IMR-90 (cell line): ENCODE measurements at regions not wholly inside any gene's neighbourhood (a gene's known extent, or its start where the extent isn't known, plus 50 kb on each side); places are given as distances from the start of the nearest gene placed in this dataset.

Experiments used
- ATAC-seq: fragments of 200-7000 bp; cut with Tn5 transposase; 2 replicates; pipeline ENCODE4 v1.9.1; 2020; ENCODE audit warnings: low read depth, mild to moderate bottlenecking, moderate library complexity
- BruUV-seq: library from RNA; stranded (reverse); fragments of 400-500 nt; replicated peaks from 2 replicates; lab custom pipeline; 2021; lab: Mats Ljungman, UMichigan
- CTCF ChIA-PET: fragments of 300-600 bp; formaldehyde crosslinking; extraction: SDS; loops from one replicate; lab custom pipeline; 2021; ENCODE audit warnings: antibody characterized with exemption; lab: Yijun Ruan, JAX
- POLR2A ChIA-PET: fragments of 300-600 bp; sonication (Branson Sonifier 250); formaldehyde crosslinking; loops from one replicate; lab custom pipeline; 2022; ENCODE audit warnings: antibody characterized with exemption; ENCODE audit not compliant: unreplicated experiment; lab: Charles Lee
- DNase-seq: peaks from one replicate; pipeline ENCODE4 v3.0.0; 2013
- H2AFZ ChIP-seq: replicated peaks from 2 replicates; pipeline ENCODE3; 2013; ENCODE audit warnings: low read length, mild to moderate bottlenecking; ENCODE audit not compliant: poor library complexity
- H2AK5ac ChIP-seq: 2 replicates; pipeline ENCODE4 v1.6.1; 2013; ENCODE audit warnings: low read depth, low read length, inconsistent platforms
- H2AK9ac ChIP-seq: replicated peaks from 2 replicates; pipeline ENCODE3; 2013; ENCODE audit warnings: mild to moderate bottlenecking, low read depth, low read length, moderate library complexity; ENCODE audit not compliant: poor library complexity
- H2BK120ac ChIP-seq: 2 replicates; pipeline ENCODE4 v1.6.1; 2013; ENCODE audit warnings: low read depth, low read length, inconsistent platforms
- H2BK15ac ChIP-seq: 3 replicates; pipeline ENCODE4 v1.6.1; 2013; ENCODE audit warnings: low read depth, low read length, inconsistent platforms
- H2BK20ac ChIP-seq: 2 replicates; pipeline ENCODE4 v1.6.1; 2013; ENCODE audit warnings: low read depth, mild to moderate bottlenecking, inconsistent platforms, low read length, moderate library complexity
- H2BK5ac ChIP-seq: 2 replicates; pipeline ENCODE4 v1.6.1; 2013; ENCODE audit warnings: mild to moderate bottlenecking, low read depth, low read length, inconsistent platforms; ENCODE audit not compliant: poor library complexity, severe bottlenecking
- H3K14ac ChIP-seq: replicated peaks from 2 replicates; pipeline ENCODE4 v1.6.1; 2013; ENCODE audit warnings: low read depth, low read length, inconsistent platforms
- H3K18ac ChIP-seq: 2 replicates; pipeline ENCODE4 v1.6.1; 2013; ENCODE audit warnings: low read depth, low read length, control low read depth
- H3K23ac ChIP-seq: 2 replicates; pipeline ENCODE4 v1.6.1; 2013; ENCODE audit warnings: low read depth, low read length, inconsistent platforms
- H3K27ac ChIP-seq: 2 replicates; pipeline ENCODE4 v1.5.1; 2013; ENCODE audit warnings: mild to moderate bottlenecking, control low read depth, low read length; ENCODE audit not compliant: insufficient read depth
- H3K27me3 ChIP-seq: 2 replicates; pipeline ENCODE4 v1.6.1; 2013; ENCODE audit warnings: low read length; ENCODE audit not compliant: control insufficient read depth, insufficient read depth
- H3K36me3 ChIP-seq: 2 replicates; pipeline ENCODE4 v1.6.1; 2013; ENCODE audit warnings: low read length, mixed read lengths; ENCODE audit not compliant: control insufficient read depth, insufficient read depth
- H3K4ac ChIP-seq: 2 replicates; pipeline ENCODE4 v1.6.1; 2013; ENCODE audit warnings: low read depth, low read length, inconsistent platforms
- H3K4me1 ChIP-seq: 2 replicates; pipeline ENCODE4 v1.6.1; 2013; ENCODE audit warnings: low read length, mixed read lengths; ENCODE audit not compliant: control insufficient read depth, insufficient read depth
- H3K4me2 ChIP-seq: 2 replicates; pipeline ENCODE4 v1.6.1; 2013; ENCODE audit warnings: low read depth, mild to moderate bottlenecking, control low read depth, low read length, moderate library complexity
- H3K4me3 ChIP-seq: 2 replicates; pipeline ENCODE4 v1.5.1; 2013; ENCODE audit warnings: low read depth, mild to moderate bottlenecking, control low read depth, low read length, moderate library complexity; ENCODE audit not compliant: insufficient read depth
- H3K56ac ChIP-seq: 2 replicates; pipeline ENCODE4 v1.6.1; 2013; ENCODE audit warnings: low read length, inconsistent platforms; ENCODE audit not compliant: insufficient read depth; ENCODE audit errors: extremely low read depth
- H3K79me1 ChIP-seq, 2 experiments: 2 replicates each; pipeline ENCODE4 v1.6.1; 2013; ENCODE audit warnings: low read length in 2 of 2, inconsistent platforms in 1 of 2, low read depth in 1 of 2
- H3K9ac ChIP-seq: 2 replicates; pipeline ENCODE4 v1.6.1; 2013; ENCODE audit warnings: low read depth, low read length, control low read depth
- H3K9me1 ChIP-seq: 2 replicates; pipeline ENCODE4 v1.6.1; 2013; ENCODE audit warnings: low read length, inconsistent platforms; ENCODE audit not compliant: insufficient read depth
- H3K9me3 ChIP-seq: 2 replicates; pipeline ENCODE4 v1.6.1; 2013; ENCODE audit warnings: low read length; ENCODE audit not compliant: control insufficient read depth, insufficient read depth
- H4K20me1 ChIP-seq: 2 replicates; pipeline ENCODE4 v1.6.1; 2013; ENCODE audit warnings: low read length, inconsistent platforms; ENCODE audit not compliant: insufficient read depth
- H4K5ac ChIP-seq: 2 replicates; pipeline ENCODE4 v1.6.1; 2013; ENCODE audit warnings: mild to moderate bottlenecking, low read depth, low read length, control low read depth
- H4K8ac ChIP-seq, 2 experiments: 2 replicates each; pipeline ENCODE4 v1.6.1; 2013; ENCODE audit warnings: low read depth in 2 of 2, low read length in 2 of 2, control low read depth in 1 of 2, inconsistent platforms in 1 of 2
- H4K91ac ChIP-seq: 2 replicates; pipeline ENCODE4 v1.6.1; 2013; ENCODE audit warnings: low read depth, low read length, inconsistent platforms; ENCODE audit not compliant: insufficient read depth
- MAFK ChIP-seq: IDR thresholded peaks from 2 replicates; pipeline ENCODE4 v1.6.1; 2012; ENCODE audit warnings: low read depth, low read length, improper control_type of control experiment
- RAD21 ChIP-seq: IDR thresholded peaks from 2 replicates; pipeline ENCODE4 v1.6.1; 2012; ENCODE audit warnings: low read length, improper control_type of control experiment
- WGBS, 2 experiments: methylation state at CpG; one replicate each; pipeline versions ENCODE4 v1.1.5 to v1.1.7; 2013; ENCODE audit warnings: missing lambda C conversion rate in 2 of 2; ENCODE audit not compliant: insufficient read length in 1 of 2; ENCODE audit errors: extremely low coverage in 2 of 2; 5-methylcytosine and 5-hydroxymethylcytosine counted together
- dilution Hi-C: fragments of 300-500 bp; cut with HindIII; formaldehyde crosslinking; loops from one replicate; pipeline ENCODE4 v1.14.3; 2018; ENCODE audit warnings: low sequenced_read_pairs; ENCODE audit not compliant: unreplicated experiment
- in situ Hi-C: fragments of 300-500 bp; cut with MboI; formaldehyde crosslinking; loops from 3 replicates; pipeline ENCODE4 v1.14.3; 2019; ENCODE audit warnings: low sequenced_read_pairs, inconsistent platforms, mixed read lengths
- intact Hi-C: fragments of 100-400 bp; cut with micrococcal nuclease; formaldehyde crosslinking; loops from 2 replicates; pipeline ENCODE4 v1.10.0; 2022

DNA sequence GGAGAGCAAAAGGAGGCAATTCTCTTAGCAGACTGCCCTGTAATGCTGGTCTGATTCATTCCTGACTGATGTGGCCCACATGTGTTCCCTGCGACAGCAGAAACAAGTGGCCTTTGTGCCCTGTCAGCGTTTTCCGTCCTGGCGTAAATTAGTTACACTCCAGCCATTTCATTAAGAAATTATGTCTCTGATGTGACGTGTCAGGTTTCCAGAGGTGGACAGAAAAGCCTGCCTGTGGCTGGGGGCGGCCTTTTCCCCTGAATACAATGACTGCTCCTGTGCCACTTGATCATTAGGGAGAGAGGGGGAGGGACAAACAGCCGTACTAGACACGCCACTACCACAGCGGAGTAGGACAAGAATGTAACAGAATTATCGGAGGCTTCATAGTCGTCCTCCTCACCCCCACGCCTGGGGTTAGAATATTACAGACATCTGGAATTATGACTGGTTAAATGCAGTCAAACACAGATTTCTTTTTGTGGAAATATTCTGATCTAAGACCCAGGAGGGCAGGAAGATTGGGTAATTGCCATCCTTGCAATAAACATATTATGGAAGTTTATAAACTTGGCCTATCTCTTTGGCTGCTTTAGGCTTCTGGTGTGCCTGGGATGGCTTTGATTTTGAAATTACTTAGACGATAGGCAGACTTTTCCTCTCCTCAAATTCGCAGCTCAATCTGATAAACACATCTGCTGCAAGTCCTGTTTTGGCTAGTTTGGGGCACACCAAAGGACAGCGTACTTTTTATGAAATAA lies 146.2 kb upstream of the BCOR start:
- H3K56ac ChIP-seq, result no peak overlapping the region
- H2AK5ac ChIP-seq, result no peak overlapping the region
- no TSS peak for BruUV-seq
- intact Hi-C loops, result no loop called here
- dilution Hi-C loops, result no loop called here
- ATAC-seq (peak; percentile 32), DNase-seq (no peak)
- H4K20me1 ChIP-seq, result no peaks in the 10 kb centered on the region
- no peak overlapping the region for H2BK120ac ChIP-seq
- no peak overlapping the region for H3K14ac ChIP-seq
- no peak overlapping the region for H3K23ac ChIP-seq
- no CpG with 5 or more reads among the region's 15 CpGs for WGBS, 2 experiments
- H3K27ac ChIP-seq, result no peak overlapping the region
- H2BK15ac ChIP-seq, result no peak overlapping the region
- peak overlapping the region; percentile 2; the same call in 1 of the 2 replicates for H3K4me2 ChIP-seq
- no peaks in the 10 kb centered on the region for H3K9me1 ChIP-seq
- H2BK5ac ChIP-seq, result no peak overlapping the region
- ChIA-PET CTCF (interaction anchor here (0.5 kb wide), 1 partner anchor 13 kb away, joined by 6 read pairs; no protein-coding TSS in a partner anchor), POLR2A (no interaction called here)
- no peak overlapping the region for H2AFZ ChIP-seq
- no peak overlapping the region for H4K8ac ChIP-seq
- no peaks in the 10 kb centered on the region for H3K79me1 ChIP-seq
- H3K9ac ChIP-seq, result no peak overlapping the region
- H3K18ac ChIP-seq, result no peak overlapping the region
- H3K36me3 ChIP-seq, result no peaks in the 10 kb centered on the region
- TF ChIP-seq RAD21 (no peak), MAFK (peak; percentile 93)
- no peak overlapping the region for H3K4ac ChIP-seq
- in situ Hi-C loops, result no loop called here
- H3K9me3 ChIP-seq, result no peaks in the 10 kb centered on the region
- H2BK20ac ChIP-seq, result no peak overlapping the region
- H3K27me3 ChIP-seq, result peaks cover 7% of the 10 kb centered on the region
- H3K4me3 ChIP-seq, result no peak overlapping the region
- no peak overlapping the region for H4K91ac ChIP-seq
- H4K5ac ChIP-seq, result no peak overlapping the region
- peaks cover 6% of the 10 kb centered on the region for H3K4me1 ChIP-seq
- H2AK9ac ChIP-seq, result no peak overlapping the region
